GM12864 (cell line): ENCODE measurements at regions not wholly inside any gene's neighbourhood (a gene's known extent, or its start where the extent isn't known, plus 50 kb on each side); places are given as distances from the start of the nearest gene placed in this dataset.
"Not testable (repeated sequence)": the region's sequence is repeated elsewhere in the genome, so short reads cannot be mapped to it uniquely, and the experiment has no call there.

Source experiments
- DNase-seq: peaks from one replicate; pipeline ENCODE4 v3.0.0-alpha.2; 2011; ENCODE audit warnings: low read depth
- H3K4me3 ChIP-seq: 2 replicates; pipeline ENCODE4 v1.5.1; 2011; ENCODE audit warnings: mild to moderate bottlenecking, low read depth, low read length, control low read depth
- TF ChIP-seq, protein P1 (sequence below): IDR thresholded peaks from 2 replicates; pipeline ENCODE4 v1.5.1; 2011; ENCODE audit warnings: low read depth, mild to moderate bottlenecking, moderate library complexity, low read length, control low read depth, inconsistent platforms; ENCODE audit errors: missing control alignments

DNA sequence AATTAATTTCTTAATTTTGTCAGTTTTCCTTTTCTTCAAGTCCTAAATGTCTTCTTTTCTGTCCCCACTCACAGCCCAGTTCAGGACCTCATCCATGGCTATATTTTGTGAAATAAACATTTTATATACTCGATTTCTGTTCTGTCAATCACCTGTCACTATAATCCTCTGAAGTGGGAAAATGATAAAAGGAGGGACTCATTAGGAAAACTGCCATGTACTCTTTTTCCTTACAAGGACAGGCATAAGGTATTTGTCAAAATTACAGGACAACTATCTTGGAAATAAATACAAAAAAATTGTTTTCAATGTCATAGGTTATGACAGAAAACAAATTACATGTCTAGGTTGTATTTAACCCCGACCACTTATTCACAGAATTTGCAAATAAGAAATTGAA is 240.1 kb upstream of the CBLB start:
- no peak for DNase-seq

DNA sequence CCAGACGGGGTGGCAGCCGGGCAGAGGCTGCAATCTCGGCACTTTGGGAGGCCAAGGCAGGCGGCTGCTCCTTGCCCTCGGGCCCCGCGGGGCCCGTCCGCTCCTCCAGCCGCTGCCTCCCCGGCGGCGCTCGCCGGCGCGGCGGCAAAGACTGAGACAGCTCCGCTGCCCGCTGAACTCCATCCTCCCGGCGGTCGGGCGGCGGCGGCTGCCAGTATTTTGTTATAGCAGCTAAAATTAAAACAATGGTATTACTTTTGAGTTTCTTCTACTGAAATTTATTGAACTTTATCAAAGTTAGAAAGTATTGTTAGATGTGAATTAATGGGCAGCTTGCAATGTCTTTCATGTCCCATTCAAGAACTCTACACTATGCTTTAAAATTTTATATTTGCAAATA is 243.7 kb upstream of the CBLB start:
- not testable (repeated sequence) for H3K4me3 ChIP-seq, DNase-seq

More for the DNA sequence above, 240.1 kb upstream of the CBLB start:
- H3K4me3 ChIP-seq = no peak overlapping the region
- TF ChIP-seq, protein P1, sequence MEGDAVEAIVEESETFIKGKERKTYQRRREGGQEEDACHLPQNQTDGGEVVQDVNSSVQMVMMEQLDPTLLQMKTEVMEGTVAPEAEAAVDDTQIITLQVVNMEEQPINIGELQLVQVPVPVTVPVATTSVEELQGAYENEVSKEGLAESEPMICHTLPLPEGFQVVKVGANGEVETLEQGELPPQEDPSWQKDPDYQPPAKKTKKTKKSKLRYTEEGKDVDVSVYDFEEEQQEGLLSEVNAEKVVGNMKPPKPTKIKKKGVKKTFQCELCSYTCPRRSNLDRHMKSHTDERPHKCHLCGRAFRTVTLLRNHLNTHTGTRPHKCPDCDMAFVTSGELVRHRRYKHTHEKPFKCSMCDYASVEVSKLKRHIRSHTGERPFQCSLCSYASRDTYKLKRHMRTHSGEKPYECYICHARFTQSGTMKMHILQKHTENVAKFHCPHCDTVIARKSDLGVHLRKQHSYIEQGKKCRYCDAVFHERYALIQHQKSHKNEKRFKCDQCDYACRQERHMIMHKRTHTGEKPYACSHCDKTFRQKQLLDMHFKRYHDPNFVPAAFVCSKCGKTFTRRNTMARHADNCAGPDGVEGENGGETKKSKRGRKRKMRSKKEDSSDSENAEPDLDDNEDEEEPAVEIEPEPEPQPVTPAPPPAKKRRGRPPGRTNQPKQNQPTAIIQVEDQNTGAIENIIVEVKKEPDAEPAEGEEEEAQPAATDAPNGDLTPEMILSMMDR = no peak

DNA sequence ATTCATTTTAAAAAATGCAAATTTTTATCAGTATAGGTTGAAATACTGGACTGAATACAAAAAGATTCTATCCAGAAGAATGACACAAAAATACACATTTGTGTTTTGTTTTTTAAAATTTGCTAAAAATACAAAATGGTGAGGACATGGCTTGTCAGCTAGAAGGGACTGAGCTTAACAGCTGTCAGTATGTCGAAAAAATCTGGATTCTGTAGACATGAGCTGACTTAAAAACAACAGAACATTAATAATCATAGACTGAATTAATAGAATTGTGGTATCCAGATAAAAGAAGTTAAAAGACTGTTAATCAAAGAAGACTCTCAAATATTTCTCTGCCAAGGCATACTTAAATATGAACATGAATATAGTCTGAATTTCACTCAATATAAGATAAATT is 244.9 kb upstream of the CBLB start:
- no peak overlapping the region for H3K4me3 ChIP-seq
- TF ChIP-seq, protein P1 = no peak
- no peak for DNase-seq

DNA sequence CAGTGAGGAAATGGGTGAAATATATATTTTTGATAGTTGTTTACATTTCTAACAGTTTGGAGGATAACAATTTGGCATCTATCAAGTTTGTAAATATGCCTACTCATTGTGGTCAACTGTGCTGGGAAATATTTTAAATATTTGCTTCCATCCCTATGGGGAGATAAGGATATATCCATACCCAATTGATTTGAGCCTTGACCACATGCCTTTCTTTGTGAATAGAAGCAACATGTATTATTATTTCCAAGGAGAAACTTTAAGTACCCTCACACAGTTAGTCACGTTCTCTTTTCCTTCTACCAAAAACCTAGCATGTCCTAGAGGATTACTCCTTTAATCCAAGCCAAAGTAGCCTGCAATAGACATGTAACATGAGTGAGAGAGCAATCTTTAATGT is 245.4 kb upstream of the CBLB start:
- DNase-seq = no peak
- H3K4me3 ChIP-seq = no peak overlapping the region

DNA sequence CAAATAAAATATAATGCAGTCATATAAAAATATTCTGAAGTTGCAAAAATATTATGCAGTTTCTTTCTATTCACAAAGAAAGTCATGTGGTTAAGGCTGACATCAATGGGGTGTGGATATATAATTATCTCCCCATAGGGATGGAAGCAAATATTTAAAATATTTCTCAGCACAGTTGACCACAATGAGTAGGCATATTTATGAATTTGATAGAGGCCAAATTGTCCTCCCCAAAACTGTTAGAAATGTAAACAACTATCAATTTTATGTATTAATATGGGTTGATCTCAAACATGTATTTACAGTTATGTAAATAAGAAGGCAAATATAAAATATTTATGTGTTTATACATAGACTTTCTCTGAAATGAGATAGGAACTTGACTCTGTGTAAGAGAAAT is 246.0 kb upstream of the CBLB start:
- H3K4me3 ChIP-seq = no peak overlapping the region
- DNase-seq = no peak
- TF ChIP-seq, protein P1 = no peak

More for the DNA sequence above, 245.4 kb upstream of the CBLB start:
- TF ChIP-seq, protein P1 = no peak

DNA sequence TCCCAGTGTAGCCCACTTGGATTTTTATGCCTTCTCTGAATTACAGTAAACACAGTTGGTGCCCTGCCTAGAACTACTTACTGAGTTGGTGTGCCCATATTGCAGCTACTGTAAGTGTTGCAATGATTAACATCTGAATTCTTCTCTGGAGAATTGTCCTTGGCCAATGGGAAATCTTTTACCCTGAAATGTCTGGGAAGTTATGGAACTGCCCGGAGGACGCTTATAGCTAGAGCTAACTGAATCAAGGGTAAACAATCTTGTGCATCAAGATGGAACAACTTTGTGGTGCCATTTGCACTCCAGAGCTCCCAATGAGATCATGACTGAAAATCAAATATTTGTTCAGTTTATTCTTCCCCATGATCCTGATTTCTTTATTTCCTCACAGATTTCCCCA is 246.7 kb upstream of the CBLB start:
- no peak for DNase-seq
- TF ChIP-seq, protein P1 = no peak

DNA sequence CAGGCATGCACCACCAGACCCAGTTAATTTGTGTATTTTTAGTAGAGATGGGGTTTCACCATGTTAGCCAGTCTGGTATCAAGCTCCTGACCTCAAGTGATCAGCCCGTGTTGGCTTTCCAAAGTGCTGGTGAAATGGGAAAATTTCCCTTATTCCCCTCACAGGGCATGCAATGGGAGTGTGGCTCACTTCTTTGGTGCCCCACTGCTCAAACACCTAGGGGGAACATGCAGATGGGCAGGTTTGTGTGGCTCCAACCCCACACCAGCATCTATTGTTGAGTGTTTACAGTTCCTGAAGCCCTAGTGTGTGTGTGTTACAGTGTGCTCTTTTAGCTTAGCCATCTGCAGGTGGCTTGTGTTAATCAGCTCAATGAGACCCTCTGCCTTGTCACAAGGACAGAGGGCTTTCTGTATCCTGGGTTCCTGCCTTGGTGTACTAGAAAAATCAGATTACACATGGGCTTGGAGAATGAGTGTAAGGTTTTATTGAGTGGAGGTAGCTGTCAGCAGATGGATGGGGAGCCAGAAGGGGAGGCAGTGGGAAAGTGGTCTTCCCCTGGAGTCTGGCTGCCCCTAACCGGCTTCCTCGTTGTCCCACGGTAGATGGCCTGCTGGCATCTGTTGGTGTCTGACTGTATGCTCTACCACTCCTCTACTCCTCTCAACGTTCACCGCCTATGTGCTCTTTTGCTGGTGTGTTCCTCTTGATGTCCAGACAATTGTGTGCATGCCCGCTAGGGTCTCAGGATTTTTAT is 248.1 kb upstream of the CBLB start:
- TF ChIP-seq, protein P1 = no peak
- DNase-seq = no peak
- no peak overlapping the region for H3K4me3 ChIP-seq

More for the DNA sequence above, 246.7 kb upstream of the CBLB start:
- no peak overlapping the region for H3K4me3 ChIP-seq

DNA sequence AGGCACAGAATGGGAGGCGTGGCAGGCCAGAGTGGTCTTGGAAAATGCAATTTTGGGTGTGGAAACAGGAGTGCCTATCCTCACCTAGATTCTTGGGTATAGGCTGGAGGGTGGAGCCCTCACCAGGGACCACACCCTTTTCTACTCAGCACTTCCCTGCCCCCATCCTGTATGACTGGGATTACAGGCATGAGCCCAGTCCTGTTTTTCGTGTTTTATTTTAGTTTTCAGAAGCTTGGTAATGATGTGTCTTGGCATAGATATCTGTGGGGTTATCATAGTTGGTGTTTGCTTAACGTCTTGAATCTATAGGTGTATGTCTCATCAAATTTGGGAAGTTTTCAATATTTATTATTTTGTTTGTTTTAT is 248.7 kb upstream of the CBLB start:
- no peak for DNase-seq
- TF ChIP-seq, protein P1 = no peak
- H3K4me3 ChIP-seq = no peak overlapping the region
